Activated effector memory CD4-positive, alpha-beta T cell treated with Interleukin-2 at 50 U/mL for 16 hours (primary cell): ENCODE measurements at regions not wholly inside any gene's neighbourhood (a gene's known extent, or its start where the extent isn't known, plus 50 kb on each side); places are given as distances from the start of the nearest gene placed in this dataset.
A peak's percentile ranks its signal among the peaks of the same experiment; 100 is the strongest.
"Not testable (repeated sequence)": the region's sequence is repeated elsewhere in the genome, so short reads cannot be mapped to it uniquely, and the experiment has no call there.

Experiments
- DNase-seq: peaks from one replicate; pipeline ENCODE4 v3.0.0-alpha.2; 2020

- DNase-seq, result not testable (repeated sequence)
Observed at GRCh38 chr5:62238584-62238983, 67.4 kb upstream of the KIF2A start.

DNA sequence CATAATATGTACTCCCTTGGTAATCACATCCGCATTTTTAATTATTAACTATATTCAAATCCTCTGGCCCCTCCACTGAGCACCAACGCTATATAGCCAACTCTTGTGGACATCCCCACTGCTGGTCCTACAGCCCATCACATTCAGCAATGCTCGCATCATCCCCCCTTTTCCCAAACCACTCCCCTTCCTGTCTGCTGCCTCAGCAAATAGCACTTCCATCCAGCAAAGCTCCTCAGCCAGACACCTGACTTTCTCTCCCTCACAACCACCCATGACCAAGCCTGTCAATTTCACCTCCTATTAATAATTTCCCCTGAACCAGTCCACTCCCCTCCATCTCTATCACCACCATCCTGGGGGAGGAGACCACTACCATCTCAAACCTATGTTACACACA is 65.5 kb upstream of the KIF2A start:
- DNase-seq, result not testable (repeated sequence)

DNA sequence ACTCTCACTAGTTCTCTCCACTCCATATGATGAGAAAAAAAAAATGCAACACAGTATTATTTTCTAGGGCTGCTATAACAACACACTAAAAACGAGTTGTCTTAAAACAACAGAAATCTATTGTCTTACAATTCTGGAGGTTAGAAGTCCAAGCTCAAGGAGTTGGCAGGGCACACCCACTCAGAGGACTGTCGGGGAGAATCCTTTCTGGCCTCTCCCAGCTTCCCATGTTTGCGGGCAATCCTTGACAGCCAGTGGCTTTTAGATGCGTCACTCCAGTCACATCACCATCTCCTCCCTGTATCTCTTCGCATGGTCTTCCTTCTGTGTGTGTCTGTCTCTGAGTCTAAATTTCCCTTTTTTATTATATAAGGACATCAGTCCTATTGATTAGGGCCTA is 64.0 kb upstream of the KIF2A start:
- not testable (repeated sequence) for DNase-seq

DNA sequence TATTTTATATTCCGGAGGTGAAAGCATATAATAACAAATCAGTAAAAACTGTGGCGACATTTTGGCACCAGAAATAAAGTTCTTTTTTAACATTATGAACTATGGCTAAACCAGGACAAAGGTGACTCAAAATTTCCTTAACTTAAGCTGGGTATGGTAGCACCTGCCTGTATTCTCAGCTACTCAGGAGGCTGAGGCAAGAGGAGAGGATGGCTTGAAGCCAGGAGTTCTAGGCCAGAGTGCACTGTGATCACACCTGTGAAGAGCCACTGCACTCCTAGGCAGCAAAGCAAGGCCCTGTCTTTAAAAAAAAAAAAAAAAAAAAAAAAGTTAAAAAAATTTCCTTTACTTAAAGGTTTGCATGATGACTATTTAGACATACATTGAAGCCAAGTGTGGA is 63.0 kb upstream of the KIF2A start:
- not testable (repeated sequence) for DNase-seq

GRCh38 chr5:62248192-62248591 is 57.8 kb upstream of the KIF2A start:
- DNase-seq, result not testable (repeated sequence)

DNA sequence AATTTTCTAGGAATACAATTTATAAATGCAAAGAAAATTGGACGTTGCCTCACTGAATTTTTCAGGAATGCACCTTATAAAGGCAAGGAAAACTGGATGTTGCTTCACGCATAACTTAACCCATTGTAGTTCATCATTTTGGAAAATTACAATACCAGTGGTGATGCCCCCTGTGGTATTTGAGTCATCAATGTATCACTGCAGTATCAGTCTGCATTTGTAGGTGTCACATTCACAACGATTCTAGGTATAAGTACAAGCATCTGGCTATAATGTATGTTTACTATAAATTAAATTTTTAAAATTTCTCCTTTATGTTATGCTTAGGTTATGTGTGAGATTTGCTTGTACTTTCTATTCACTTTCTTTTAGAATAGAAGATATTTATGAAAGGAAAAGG is 55.9 kb upstream of the KIF2A start:
- not testable (repeated sequence) for DNase-seq

DNA sequence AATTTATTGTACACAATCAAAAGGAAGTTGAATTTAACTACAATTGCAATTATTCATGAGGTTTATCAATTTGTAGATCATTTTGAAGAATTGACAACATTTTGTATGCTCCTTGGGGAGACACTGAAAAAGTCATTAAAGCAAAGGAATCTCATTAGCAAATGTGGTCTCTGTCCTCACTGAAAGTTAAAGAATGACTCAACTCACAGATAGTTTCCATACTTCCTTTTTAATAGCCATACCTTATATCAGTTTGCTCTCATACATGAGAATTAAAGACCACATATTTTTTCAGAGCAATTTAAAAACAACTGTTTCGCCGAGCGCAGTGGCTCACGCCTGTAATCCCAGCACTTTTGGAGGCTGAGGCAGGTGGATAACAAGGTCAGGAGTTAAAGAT is 55.1 kb upstream of the KIF2A start:
- not testable (repeated sequence) for DNase-seq

GRCh38 chr5:62252519-62252918 is 53.5 kb upstream of the KIF2A start:
- DNase-seq, result not testable (repeated sequence)

GRCh38 chr5:62255551-62255950 is 50.5 kb upstream of the KIF2A start:
- DNase-seq, result not testable (repeated sequence)

- DNase-seq, result peak; percentile 6
Observed at GRCh38 chr5:62256161-62257019, 49.6 kb upstream of the KIF2A start.
